ENCODE measurements at regions not wholly inside any gene's neighbourhood (a gene's known extent, or its start where the extent isn't known, plus 50 kb on each side); places are given as distances from the start of the nearest gene placed in this dataset.

GRCh38 chr12:19627719-19628118 lies 188.4 kb downstream of the AEBP2 start:
- intact Hi-C loops (cut with DNase I) = no loop called here
- H3K9me3 ChIP-seq (ENCODE audit: control insufficient read depth, low read length) = no peaks in the 10 kb centered on the region
- H3K27me3 ChIP-seq (ENCODE audit: control insufficient read depth, insufficient read depth) = no peaks in the 10 kb centered on the region
- H3K4me1 ChIP-seq (ENCODE audit: control insufficient read depth, insufficient read depth, low read length) = no peaks in the 10 kb centered on the region
- no peak overlapping the region for H3K4me3 ChIP-seq (ENCODE audit: low read length)
- no peak for ATAC-seq
- DNase-seq = no peak
- no peak overlapping the region for H3K27ac ChIP-seq (ENCODE audit: low read length)
- WGBS = 95% methylated on average over 2 of the region's 2 CpGs

GRCh38 chr12:19630536-19630935 lies 191.2 kb downstream of the AEBP2 start:
- 84% methylated on average over 1 of the region's 1 CpG for WGBS
- ATAC-seq (no peak), DNase-seq (no peak)
- H3K4me3 ChIP-seq (ENCODE audit: low read length) = no peak overlapping the region
- H3K9me3 ChIP-seq (ENCODE audit: control insufficient read depth, low read length) = no peaks in the 10 kb centered on the region
- no peaks in the 10 kb centered on the region for H3K4me1 ChIP-seq (ENCODE audit: control insufficient read depth, insufficient read depth, low read length)
- intact Hi-C loops (cut with DNase I) = no loop called here
- H3K27me3 ChIP-seq (ENCODE audit: control insufficient read depth, insufficient read depth) = no peaks in the 10 kb centered on the region
- no peak overlapping the region for H3K27ac ChIP-seq (ENCODE audit: low read length)

- DNase-seq (no peak), ATAC-seq (no peak)
- Histone ChIP-seq H3K27me3 (ENCODE audit: control insufficient read depth, insufficient read depth) (no peaks in the 10 kb centered on the region), H3K4me1 (ENCODE audit: control insufficient read depth, insufficient read depth, low read length) (no peaks in the 10 kb centered on the region), H3K4me3 (ENCODE audit: low read length) (no peak overlapping the region), H3K9me3 (ENCODE audit: control insufficient read depth, low read length) (no peaks in the 10 kb centered on the region), H3K27ac (ENCODE audit: low read length) (no peak overlapping the region)
- WGBS = 86% methylated on average over 2 of the region's 2 CpGs
- intact Hi-C loops (cut with DNase I) = no loop called here
These were observed 193.9 kb downstream of the AEBP2 start for GRCh38 chr12:19633194-19633593.

GRCh38 chr12:19633641-19634040 lies 194.3 kb downstream of the AEBP2 start:
- WGBS = 85% methylated on average over 2 of the region's 2 CpGs
- no peak for ATAC-seq
- H3K9me3 ChIP-seq (ENCODE audit: control insufficient read depth, low read length) = no peaks in the 10 kb centered on the region
- no peak overlapping the region for H3K27ac ChIP-seq (ENCODE audit: low read length)
- no peak overlapping the region for H3K4me3 ChIP-seq (ENCODE audit: low read length)
- intact Hi-C loops (cut with DNase I) = no loop called here
- DNase-seq = no peak
- no peaks in the 10 kb centered on the region for H3K4me1 ChIP-seq (ENCODE audit: control insufficient read depth, insufficient read depth, low read length)
- H3K27me3 ChIP-seq (ENCODE audit: control insufficient read depth, insufficient read depth) = no peaks in the 10 kb centered on the region

GRCh38 chr12:19639781-19640415 lies 200.6 kb downstream of the AEBP2 start:
- intact Hi-C loops (cut with DNase I) = loop anchor here in 2 of 4 donors (10.0 kb wide), 3 partner anchors 65 to 135 kb away; no protein-coding TSS in a partner anchor
- H3K27me3 ChIP-seq (ENCODE audit: control insufficient read depth, insufficient read depth) = no peaks in the 10 kb centered on the region
- no peak overlapping the region for H3K4me3 ChIP-seq (ENCODE audit: low read length)
- DNase-seq (no peak), ATAC-seq (no peak)
- no peak overlapping the region for H3K27ac ChIP-seq (ENCODE audit: low read length)
- no peaks in the 10 kb centered on the region for H3K9me3 ChIP-seq (ENCODE audit: control insufficient read depth, low read length)
- WGBS = 63% methylated on average over 5 of the region's 5 CpGs
- peaks cover 3% of the 10 kb centered on the region for H3K4me1 ChIP-seq (ENCODE audit: control insufficient read depth, insufficient read depth, low read length)

- ATAC-seq = peak in 1 of 2 donors; percentile 53
- WGBS = 76% methylated on average over 5 of the region's 5 CpGs
- intact Hi-C loops (cut with DNase I) = loop anchor here in 2 of 4 donors (10.0 kb wide), 3 partner anchors 67 to 137 kb away; no protein-coding TSS in a partner anchor
These were observed 202.2 kb downstream of the AEBP2 start for GRCh38 chr12:19641235-19642080.

GRCh38 chr12:19642345-19642744 lies 203.1 kb downstream of the AEBP2 start:
- WGBS = 93% methylated on average over 4 of the region's 4 CpGs
- Histone ChIP-seq H3K4me3 (ENCODE audit: low read length) (no peak overlapping the region), H3K27ac (ENCODE audit: low read length) (no peak overlapping the region), H3K27me3 (ENCODE audit: control insufficient read depth, insufficient read depth) (no peaks in the 10 kb centered on the region), H3K4me1 (ENCODE audit: control insufficient read depth, insufficient read depth, low read length) (peaks cover 3% of the 10 kb centered on the region), H3K9me3 (ENCODE audit: control insufficient read depth, low read length) (no peaks in the 10 kb centered on the region)
- DNase-seq (no peak), ATAC-seq (no peak)
- intact Hi-C loops (cut with DNase I) = loop anchor here in 2 of 4 donors (10.0 kb wide), 3 partner anchors 68 to 138 kb away; no protein-coding TSS in a partner anchor

More at GRCh38 chr12:19641235-19642080, 202.2 kb downstream of the AEBP2 start:
- H3K9me3 ChIP-seq (ENCODE audit: control insufficient read depth, low read length) = no peaks in the 10 kb centered on the region
- H3K27ac ChIP-seq (ENCODE audit: low read length) = no peak overlapping the region
- peaks cover 3% of the 10 kb centered on the region for H3K4me1 ChIP-seq (ENCODE audit: control insufficient read depth, insufficient read depth, low read length)
- no peak for DNase-seq
- H3K27me3 ChIP-seq (ENCODE audit: control insufficient read depth, insufficient read depth) = no peaks in the 10 kb centered on the region
- H3K4me3 ChIP-seq (ENCODE audit: low read length) = no peak overlapping the region

- 14% methylated on average over 5 of the region's 5 CpGs for WGBS
- DNase-seq (no peak), ATAC-seq (peak in 1 of 2 donors; percentile 63)
- intact Hi-C loops (cut with DNase I) = loop anchor here in 2 of 4 donors (10.0 kb wide), 3 partner anchors 69 to 139 kb away; no protein-coding TSS in a partner anchor
- Histone ChIP-seq H3K4me3 (ENCODE audit: low read length) (no peak overlapping the region), H3K27ac (ENCODE audit: low read length) (no peak overlapping the region), H3K27me3 (ENCODE audit: control insufficient read depth, insufficient read depth) (no peaks in the 10 kb centered on the region), H3K4me1 (ENCODE audit: control insufficient read depth, insufficient read depth, low read length) (peaks cover 3% of the 10 kb centered on the region), H3K9me3 (ENCODE audit: control insufficient read depth, low read length) (no peaks in the 10 kb centered on the region)
These were observed 204.3 kb downstream of the AEBP2 start for GRCh38 chr12:19643635-19644034.

GRCh38 chr12:19644571-19644970 lies 205.3 kb downstream of the AEBP2 start:
- Histone ChIP-seq H3K9me3 (ENCODE audit: control insufficient read depth, low read length) (no peaks in the 10 kb centered on the region), H3K4me3 (ENCODE audit: low read length) (no peak overlapping the region), H3K27ac (ENCODE audit: low read length) (no peak overlapping the region), H3K4me1 (ENCODE audit: control insufficient read depth, insufficient read depth, low read length) (peaks cover 3% of the 10 kb centered on the region), H3K27me3 (ENCODE audit: control insufficient read depth, insufficient read depth) (no peaks in the 10 kb centered on the region)
- no peak for DNase-seq
- no peak for ATAC-seq
- intact Hi-C loops (cut with DNase I) = loop anchor here in 2 of 4 donors (10.0 kb wide), 3 partner anchors 70 to 140 kb away; no protein-coding TSS in a partner anchor
- WGBS = 74% methylated on average over 3 of the region's 3 CpGs

- H3K9me3 ChIP-seq (ENCODE audit: control insufficient read depth, low read length) = no peaks in the 10 kb centered on the region
- intact Hi-C loops (cut with DNase I) = loop anchor here in 2 of 4 donors (10.0 kb wide), 3 partner anchors 71 to 141 kb away; no protein-coding TSS in a partner anchor
- ATAC-seq (no peak), DNase-seq (no peak)
- H3K27me3 ChIP-seq (ENCODE audit: control insufficient read depth, insufficient read depth) = no peaks in the 10 kb centered on the region
- H3K4me1 ChIP-seq (ENCODE audit: control insufficient read depth, insufficient read depth, low read length) = peaks cover 3% of the 10 kb centered on the region
- no peak overlapping the region for H3K27ac ChIP-seq (ENCODE audit: low read length)
- H3K4me3 ChIP-seq (ENCODE audit: low read length) = no peak overlapping the region
These were observed 206.5 kb downstream of the AEBP2 start for GRCh38 chr12:19645823-19646222.

- intact Hi-C loops (cut with DNase I) = loop anchor here in 2 of 4 donors (10.0 kb wide), 3 partner anchors 72 to 142 kb away; no protein-coding TSS in a partner anchor
- ATAC-seq (no peak), DNase-seq (no peak)
- H3K4me1 ChIP-seq (ENCODE audit: control insufficient read depth, insufficient read depth, low read length) = peaks cover under 1% of the 10 kb centered on the region
- 84% methylated on average over 1 of the region's 1 CpG for WGBS
- H3K27ac ChIP-seq (ENCODE audit: low read length) = no peak overlapping the region
- no peak overlapping the region for H3K4me3 ChIP-seq (ENCODE audit: low read length)
- no peaks in the 10 kb centered on the region for H3K27me3 ChIP-seq (ENCODE audit: control insufficient read depth, insufficient read depth)
- H3K9me3 ChIP-seq (ENCODE audit: control insufficient read depth, low read length) = no peaks in the 10 kb centered on the region
These were observed 207.3 kb downstream of the AEBP2 start for GRCh38 chr12:19646599-19646998.
